ENCODE measurements at regions not wholly inside any gene's neighbourhood (a gene's known extent, or its start where the extent isn't known, plus 50 kb on each side); places are given as distances from the start of the nearest gene placed in this dataset.

DNA sequence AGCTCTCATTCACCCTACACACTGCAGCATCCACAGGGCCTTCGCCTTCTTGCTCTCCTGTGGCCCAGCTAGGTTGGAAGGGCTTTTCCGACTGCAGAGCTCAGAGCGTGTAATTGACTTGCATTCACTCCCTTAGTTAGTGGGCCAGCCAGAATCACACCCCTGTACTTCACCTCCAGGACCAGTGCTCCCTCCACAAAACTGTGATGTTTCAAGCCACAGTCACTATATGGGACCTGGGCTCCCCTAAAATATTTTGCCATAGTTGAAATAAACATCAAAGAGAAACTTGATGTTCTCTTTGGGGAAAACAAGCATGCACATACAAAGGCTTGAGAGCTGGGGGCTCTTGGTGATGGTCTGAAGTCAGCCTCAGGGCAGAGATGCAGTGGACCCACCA, 69.7 kb upstream of the POU3F3 start:
- DNase-seq: no peak

DNA sequence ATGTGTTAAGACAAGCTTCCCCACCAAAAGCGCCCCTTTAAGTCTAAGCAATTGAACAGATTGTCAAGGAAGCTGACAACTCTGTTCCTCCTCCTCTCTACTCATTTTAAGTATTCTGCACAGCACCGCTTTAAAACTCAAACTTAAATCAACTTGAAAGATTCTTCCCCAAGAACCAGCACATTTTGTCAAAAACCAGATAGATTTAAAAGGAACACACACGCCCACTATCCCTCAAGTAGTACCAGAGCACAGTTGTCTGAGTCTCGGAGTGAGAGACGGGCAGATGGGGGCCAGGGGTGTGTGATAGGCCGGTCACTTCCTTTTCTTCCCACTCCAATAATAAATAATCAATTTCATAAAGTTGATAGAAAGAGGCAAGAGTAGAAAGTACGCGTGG, 67.7 kb upstream of the POU3F3 start:
- DNase-seq: no peak

DNA sequence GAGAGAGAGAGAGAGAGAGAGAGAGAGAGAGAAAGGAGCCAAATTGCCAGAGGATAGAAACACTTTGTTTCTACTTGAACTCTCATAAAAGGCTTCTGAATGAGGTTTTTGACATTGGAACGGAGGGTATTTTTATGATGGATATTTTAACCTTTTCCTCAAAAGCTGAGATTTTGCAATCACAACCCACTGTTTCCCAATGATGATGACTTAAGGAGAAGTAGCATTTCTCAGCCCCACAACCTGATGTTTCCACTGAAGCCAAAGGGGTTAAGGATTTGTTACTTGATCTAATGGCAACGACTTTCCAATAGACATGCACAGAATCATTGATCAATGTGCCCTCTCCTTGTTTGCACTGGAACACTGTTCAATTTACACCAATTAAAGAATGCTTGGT, 67.1 kb upstream of the POU3F3 start:
- no peak for DNase-seq

DNA sequence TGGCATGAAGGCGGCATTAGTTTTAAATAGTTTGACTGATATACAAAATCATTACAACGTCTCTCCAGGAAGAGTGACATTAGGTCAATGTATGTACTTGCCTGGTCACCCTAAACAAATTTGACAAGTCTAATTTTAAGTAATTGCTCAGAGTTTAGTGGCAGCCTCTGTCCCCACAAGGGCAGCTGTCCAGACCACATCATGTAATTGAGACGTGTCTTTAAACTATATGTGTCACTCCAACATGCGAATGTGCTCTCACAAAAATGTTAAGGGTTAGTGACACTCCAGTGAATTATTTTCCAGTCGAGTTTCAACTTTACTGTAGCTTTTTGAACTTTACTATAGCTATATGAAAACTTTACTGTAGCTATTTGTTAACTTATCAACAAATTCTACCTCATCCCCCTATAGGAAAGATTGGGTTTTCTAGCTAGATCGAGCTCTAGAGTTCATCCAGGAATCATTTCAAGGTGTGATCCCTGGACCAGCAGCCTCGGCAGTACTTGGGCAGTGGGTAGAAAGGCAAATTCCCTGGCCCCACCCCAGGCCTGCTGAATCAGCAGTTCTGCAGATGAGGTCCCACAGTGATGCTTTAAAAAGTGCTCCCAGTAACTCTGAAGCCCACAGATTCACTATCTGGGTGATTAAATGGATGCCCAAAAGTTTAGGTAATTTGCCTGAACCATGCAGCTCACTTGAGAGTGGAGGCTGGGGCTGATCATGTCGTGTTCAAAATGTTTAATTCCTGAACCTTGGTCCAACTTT, 66.4 kb upstream of the POU3F3 start:
- no peak for DNase-seq

DNA sequence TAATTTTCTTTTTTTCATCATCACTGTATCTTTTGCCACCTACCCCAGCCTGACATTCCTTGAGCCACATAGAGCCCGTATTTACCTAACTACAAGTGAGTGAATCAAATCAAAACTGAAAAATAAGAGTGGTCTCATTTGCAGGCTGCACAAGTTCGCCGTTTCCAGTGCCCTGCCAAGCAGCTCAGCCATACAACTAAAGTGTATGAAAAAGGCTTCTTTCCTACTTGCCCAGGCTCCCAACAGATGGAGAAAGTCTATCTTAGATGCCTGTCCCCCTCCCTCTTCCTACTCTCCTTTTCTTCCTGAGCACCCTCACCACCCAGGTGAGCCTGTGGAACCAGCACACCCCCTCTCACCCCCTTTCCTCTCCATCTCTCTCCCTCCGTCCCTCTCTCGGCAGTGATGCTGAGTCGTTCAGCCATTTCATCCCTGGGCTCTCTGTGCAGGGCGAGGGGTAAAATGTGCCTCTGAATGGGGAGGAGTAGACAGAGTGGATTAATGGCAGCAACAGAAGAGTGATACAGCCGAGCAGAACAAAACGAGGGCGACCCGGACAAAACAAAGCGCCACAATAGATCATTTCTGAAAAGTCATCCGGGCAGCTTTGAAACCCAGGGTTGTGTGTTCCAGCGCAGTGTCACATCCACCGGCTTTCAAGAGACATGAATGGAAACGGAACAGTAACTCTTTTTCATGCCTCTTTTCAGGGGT, 65.0 kb upstream of the POU3F3 start:
- DNase-seq: no peak

DNA sequence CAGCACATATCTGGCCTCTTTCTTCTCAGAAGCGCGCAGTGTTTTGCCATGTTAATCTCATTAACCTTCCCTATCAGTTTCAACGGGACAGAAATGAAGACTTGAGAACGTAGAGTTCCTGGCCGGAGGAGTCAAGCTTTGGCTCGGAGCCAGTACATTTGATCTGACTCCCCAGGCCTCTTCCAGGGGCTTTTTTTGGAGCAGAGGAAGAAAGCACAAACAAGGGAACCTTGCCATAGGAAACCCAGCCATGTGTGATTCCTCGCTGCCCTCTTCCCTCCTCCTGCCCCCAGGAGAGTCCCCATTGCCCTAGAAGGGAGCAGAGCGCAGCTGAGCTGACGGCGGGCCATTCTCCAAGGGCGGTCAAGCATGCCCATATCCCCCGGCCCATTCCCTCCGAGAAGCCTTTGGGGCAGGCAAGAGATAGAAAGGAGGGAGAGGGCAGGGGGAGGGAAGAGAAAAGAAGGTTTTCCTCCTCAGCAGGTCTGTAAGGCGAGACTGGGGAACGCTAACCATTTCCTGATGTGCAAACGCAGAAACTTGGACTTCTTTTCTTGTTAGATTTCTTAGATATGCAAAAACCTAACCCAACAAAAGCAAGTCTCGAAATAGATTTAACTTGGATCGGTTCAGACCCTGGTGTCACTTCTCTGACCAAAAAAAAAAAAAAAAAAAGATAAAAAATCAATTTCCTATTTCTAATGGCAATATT, 63.7 kb upstream of the POU3F3 start:
- DNase-seq: no peak

DNA sequence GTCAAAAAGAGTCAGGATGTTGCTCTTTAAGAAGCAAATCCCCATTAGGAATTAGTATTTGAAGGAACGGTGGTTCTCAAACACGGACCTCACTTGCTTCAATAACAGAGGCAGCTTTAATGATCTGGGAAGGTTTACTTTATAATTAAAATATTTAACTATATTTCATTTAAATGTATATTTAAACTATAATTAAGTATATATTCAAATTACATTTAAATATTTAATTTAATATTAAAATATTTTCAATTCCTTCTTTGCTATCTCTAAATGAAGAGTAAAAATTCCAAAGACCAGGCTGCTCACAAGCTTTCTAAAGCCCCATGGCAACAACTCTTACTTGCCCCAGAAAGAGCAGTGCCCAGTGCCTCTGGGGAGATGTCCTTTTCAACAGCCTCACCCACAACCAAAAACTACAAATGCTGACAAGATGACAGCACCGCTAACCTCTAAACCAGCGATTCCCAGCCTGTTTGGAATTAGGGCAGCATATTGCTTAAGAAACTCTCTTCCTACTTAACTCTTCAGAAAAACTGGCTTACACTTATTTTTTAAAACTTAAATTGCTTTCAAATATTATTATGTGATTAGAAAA, 62.9 kb upstream of the POU3F3 start:
- DNase-seq: no peak

DNA sequence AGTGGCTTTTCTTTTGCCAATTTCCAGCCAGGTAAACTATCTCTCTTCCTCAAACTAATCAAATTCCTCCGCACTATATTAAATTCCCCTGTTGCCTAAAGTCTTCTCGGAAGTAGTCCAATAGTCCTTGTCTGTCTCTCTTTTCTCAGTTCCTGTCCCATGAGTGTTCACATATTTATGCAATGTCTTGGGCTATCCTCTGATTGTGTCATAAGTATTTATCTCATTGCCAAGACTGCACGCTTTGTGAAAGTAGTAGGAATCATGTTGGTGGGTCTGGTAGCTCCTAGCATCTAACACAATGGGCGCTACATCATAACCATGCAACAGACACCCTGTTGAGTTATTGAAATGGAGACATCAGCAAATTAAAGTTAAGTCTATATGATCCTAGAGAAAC, 59.9 kb upstream of the POU3F3 start:
- no peak for DNase-seq

DNA sequence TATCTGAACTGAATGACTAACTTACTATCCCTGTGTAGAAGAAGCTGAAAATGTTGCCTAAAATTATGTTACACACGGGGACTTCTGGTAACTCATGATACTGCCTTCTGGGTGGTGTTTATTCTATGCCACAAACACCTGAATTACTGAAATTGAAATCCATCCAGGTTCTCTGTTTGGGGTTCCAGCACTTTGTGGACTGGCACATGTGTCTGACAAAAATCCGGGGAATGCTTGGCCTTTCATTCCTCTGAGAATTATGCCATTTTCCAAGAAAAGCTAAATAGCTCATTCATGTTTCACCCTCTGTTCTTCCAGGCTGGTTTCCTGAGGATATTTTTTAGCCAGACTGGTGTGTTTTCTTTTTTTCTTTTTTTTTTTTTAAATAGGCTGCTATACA, 59.5 kb upstream of the POU3F3 start:
- DNase-seq: no peak
